GM12864 (cell line): ENCODE measurements at regions not wholly inside any gene's neighbourhood (a gene's known extent, or its start where the extent isn't known, plus 50 kb on each side); places are given as distances from the start of the nearest gene placed in this dataset.

Source experiments
- DNase-seq: peaks from one replicate; pipeline ENCODE4 v3.0.0-alpha.2; 2011; ENCODE audit warnings: low read depth
- H3K4me3 ChIP-seq: 2 replicates; pipeline ENCODE4 v1.5.1; 2011; ENCODE audit warnings: mild to moderate bottlenecking, low read depth, low read length, control low read depth
- CTCF ChIP-seq: IDR thresholded peaks from 2 replicates; pipeline ENCODE4 v1.5.1; 2011; ENCODE audit warnings: low read depth, mild to moderate bottlenecking, moderate library complexity, low read length, control low read depth, inconsistent platforms; ENCODE audit errors: missing control alignments

DNA sequence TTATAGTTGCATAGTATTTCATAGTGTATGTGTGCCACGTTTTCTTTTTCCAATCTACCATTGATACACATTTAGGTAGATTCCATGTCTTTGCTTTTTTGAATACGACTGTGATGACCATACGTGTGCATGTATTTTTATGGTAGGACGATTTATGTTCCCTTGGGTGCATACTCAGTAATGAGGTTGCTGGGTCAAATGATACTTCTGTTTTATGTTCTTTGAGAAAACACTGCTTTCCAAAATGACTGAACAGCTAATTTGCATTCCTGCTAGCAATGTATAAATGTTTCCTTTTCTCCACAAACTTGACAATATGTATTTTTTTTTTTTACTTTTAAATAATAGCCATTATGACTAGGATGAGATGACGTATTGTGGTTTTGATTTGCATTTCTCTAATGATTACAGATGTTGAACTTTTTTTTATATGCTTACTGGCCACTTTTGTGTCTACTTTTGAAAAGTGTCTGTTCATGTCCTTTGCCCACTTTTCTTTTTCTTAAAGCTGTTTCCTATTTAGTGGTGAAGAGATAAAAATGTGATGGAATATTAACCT lies 969.5 kb upstream of the NDST4 start:
- no peak overlapping the region for H3K4me3 ChIP-seq
- TF ChIP-seq CTCF: no peak
- DNase-seq: no peak

- TF ChIP-seq CTCF: no peak
- no peak for DNase-seq
- H3K4me3 ChIP-seq: no peak overlapping the region
Measured at GRCh38 chr4:116073051-116073450, 959.6 kb upstream of the NDST4 start.

DNA sequence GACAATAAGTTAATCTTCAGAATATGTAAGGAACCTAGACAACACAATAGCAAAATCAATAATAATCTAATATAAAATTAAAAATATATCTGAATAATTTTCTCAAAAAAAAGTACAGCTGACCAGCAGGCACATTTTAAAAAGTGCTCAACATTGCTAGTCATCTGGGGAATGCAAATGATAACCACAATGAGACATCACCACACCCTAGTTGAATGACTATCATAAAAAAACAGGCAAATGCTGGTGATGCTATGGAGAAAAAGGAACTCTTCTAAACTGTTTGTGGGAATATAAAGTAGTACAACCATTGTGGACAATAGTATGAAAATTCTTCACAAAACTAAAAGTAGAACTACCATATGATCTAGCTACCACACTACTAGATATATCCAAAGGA lies 956.9 kb upstream of the NDST4 start:
- TF ChIP-seq CTCF: no peak
- no peak for DNase-seq
- no peak overlapping the region for H3K4me3 ChIP-seq

- TF ChIP-seq CTCF: no peak
- DNase-seq: no peak
Measured at GRCh38 chr4:116066711-116067245, 953.4 kb upstream of the NDST4 start.

DNA sequence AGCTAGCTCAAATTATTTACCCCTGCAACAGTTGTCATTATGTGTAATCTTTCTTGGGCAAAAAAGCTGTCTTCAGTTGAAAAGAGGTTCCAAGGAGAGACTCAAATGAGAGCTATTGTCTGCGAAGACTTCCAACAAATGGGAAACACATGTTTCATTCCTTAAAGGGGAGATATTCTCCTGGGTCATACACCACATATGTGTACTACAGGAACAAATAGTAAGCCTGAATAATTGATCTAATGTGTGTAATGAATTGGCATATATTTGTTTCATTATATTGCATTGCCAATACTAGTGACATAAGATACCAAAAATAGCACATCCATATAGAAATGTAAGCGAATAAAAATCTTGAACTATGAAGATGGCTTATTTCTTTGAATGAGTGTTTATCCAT lies 950.9 kb upstream of the NDST4 start:
- TF ChIP-seq CTCF: no peak
- no peak for DNase-seq
- H3K4me3 ChIP-seq: no peak overlapping the region

More at GRCh38 chr4:116066711-116067245, 953.4 kb upstream of the NDST4 start:
- H3K4me3 ChIP-seq: no peak overlapping the region

DNA sequence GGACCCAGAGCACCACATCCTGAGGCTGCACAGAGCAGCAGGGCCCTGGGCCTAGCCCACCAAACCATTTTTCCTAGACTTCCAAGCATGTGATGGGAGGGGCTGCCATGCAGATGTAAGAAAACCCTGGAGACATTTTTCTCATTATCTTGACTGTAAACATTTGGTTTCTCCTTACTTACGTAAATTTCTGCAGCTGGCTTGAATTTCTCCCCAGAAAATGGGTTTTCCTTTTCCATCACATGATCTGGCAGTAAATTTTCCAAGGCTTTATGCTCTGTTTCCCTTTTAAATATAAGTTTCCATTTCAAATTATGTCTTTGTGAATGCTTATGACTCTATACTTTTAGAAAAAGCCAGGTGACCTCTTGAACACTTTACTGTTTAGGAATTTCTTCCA lies 945.9 kb upstream of the NDST4 start:
- TF ChIP-seq CTCF: no peak
- DNase-seq: no peak
- no peak overlapping the region for H3K4me3 ChIP-seq

- H3K4me3 ChIP-seq: no peak overlapping the region
- no peak for DNase-seq
- no peak for TF ChIP-seq CTCF
Measured at GRCh38 chr4:116058129-116058528, 944.7 kb upstream of the NDST4 start.
